ENCODE measurements at regions not wholly inside any gene's neighbourhood (a gene's known extent, or its start where the extent isn't known, plus 50 kb on each side); places are given as distances from the start of the nearest gene placed in this dataset.

GRCh38 chr4:183763990-183764754, 105.1 kb downstream of the TRAPPC11 start:
- in situ Hi-C loops (cut with MboI; ENCODE audit: low sequenced_read_pairs): no loop called here

DNA sequence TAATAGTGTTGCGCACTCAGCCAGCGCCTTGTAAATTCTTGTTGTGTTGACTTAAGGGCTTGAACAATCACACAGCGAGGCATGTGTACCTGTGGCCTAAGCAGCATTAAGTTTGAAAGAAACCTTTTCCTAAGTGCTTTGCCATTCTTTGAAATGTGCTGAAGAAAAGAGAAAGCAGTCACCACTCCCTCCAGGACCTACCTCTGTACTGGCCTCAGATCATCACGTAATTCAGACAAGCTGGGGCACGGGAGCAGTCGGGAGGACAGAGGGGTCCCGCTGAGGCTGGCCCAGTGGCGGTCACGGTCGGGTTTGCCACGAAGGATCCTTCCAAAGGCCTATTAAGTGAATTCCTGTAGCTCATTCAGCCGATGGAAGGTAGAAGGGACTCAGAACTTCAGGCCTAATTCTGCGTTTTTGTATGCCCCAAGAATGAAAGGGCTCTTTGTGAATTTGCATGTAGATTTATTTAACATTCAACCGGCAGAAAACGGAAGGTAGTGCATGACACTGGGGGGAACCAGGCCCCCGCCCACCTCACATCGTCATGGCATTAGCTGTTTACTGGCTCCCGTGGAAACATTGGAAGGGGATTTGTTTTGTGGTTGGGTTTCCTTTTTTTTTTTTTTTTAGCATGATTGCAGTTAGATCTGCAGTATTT, 106.3 kb downstream of the TRAPPC11 start:
- in situ Hi-C loops (cut with MboI; ENCODE audit: low sequenced_read_pairs): no loop called here

DNA sequence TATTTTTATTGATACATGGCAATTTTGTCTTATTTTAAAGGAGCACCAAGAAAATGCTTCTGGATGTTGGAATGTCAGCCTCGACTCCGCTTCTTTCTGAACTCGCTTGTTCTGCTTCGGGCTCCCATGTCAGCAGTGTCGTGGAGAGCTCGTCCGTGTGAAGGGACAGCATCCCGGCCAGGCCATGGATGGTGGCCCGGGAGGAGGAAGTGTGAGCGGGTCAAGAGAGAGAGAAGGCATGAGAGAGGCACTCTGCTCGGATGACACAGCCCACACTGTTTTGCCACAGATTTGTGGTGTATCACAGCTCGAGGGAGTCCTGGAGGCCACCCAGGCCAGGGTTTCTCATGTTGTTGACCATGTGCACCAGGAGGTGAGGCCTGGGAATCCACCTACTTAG, 107.0 kb downstream of the TRAPPC11 start:
- in situ Hi-C loops (cut with MboI; ENCODE audit: low sequenced_read_pairs): no loop called here

DNA sequence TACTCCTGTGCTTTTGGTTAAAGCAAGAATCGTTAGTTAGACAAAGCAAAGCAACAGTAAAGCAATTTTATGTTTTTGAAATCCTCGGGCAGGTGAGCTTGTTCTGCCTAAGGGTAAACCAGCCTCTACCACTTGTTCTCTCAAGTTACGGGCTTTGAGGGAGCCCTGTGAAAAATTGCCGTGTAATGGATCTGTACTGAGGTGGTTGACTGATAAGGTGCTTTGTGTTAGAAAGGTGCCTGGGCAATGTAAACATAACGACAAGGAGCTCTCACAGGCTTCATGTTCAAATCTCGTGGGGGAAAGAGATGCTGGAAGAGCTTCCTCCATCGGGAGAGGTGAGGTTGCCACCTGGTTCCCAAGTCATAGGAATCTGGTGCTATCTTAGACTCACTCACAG, 111.8 kb downstream of the TRAPPC11 start:
- in situ Hi-C loops (cut with MboI; ENCODE audit: low sequenced_read_pairs): no loop called here

DNA sequence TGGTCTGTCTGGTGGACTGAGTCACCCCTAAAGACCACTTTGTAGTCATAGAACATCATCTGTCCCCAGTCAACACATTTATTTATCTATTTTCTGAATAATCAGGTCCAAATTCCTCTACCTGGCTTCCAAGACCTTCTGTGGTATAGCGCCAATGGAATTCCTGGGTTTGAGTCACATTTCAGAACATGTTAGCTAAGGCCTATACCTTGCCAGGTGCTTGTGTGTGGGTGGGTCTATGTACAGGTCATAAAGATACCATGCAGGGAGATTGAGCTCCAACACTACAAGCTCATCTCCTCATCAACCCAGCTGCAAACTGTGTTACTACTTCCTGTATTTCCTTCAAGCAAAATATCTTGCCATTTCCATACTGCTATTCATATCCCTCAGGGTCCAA, 113.3 kb downstream of the TRAPPC11 start:
- in situ Hi-C loops (cut with MboI; ENCODE audit: low sequenced_read_pairs): no loop called here

DNA sequence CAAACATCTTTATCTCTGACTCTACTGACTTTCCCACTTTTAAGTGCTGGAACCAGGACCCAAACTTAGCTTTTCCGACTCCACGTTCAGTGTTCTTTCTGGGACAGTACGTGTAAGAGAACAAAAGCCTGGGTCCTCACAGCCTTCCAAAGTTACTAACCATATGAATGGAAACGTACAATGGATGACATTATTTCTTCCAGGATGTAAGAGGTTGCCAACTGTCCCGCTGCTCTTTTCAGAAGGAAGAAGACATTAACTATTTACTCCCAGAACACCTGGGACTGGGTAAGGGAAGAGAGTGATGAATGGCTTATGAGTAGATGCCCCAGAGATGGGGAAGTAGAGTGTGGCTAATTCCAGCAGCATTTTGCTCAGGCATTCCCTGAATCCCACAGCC, 114.7 kb downstream of the TRAPPC11 start:
- in situ Hi-C loops (cut with MboI; ENCODE audit: low sequenced_read_pairs): no loop called here

GRCh38 chr4:183783306-183783705, 121.8 kb upstream of the STOX2 start:
- in situ Hi-C loops (cut with MboI; ENCODE audit: low sequenced_read_pairs): no loop called here

GRCh38 chr4:183783991-183784553, 121.0 kb upstream of the STOX2 start:
- in situ Hi-C loops (cut with MboI; ENCODE audit: low sequenced_read_pairs): no loop called here

GRCh38 chr4:183788308-183788905, 116.7 kb upstream of the STOX2 start:
- in situ Hi-C loops (cut with MboI; ENCODE audit: low sequenced_read_pairs): no loop called here

DNA sequence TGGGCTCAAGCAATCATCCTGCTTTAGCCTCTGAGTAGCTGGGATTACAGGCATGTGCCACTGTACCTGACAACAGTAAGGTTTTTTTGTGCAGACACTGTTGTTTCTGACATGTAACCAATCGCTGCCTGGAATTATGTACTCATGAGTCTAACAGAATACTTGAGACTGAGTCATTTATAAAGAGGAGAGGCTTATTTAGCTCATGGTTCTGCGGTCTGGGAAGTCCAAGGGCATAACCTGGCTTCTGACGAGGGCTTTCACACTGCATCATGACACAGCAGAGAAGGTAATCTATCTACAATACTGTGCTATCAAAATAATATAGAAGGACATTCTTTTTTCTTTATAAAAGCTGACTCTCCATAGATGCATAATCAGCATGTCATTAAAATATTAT, 115.5 kb upstream of the STOX2 start:
- in situ Hi-C loops (cut with MboI; ENCODE audit: low sequenced_read_pairs): no loop called here

DNA sequence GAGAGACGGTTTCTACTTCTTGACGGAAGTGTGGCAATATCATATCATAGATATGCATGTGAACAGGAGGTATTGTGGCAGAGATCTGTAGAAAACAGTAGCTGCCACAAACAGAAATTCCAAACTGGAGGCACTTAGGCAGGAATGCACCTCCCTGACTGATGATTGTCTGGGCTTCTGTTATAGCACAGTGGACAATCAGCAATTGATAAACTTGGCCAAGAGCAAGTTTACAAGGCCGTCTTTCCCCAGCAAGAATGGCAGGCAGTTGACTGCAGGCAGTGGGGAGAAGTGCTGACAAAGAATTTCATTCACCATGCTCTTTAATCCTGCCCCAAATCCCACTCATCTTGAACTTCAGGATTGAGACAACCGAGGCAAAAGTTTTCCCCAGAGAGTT, 114.4 kb upstream of the STOX2 start:
- in situ Hi-C loops (cut with MboI; ENCODE audit: low sequenced_read_pairs): no loop called here

DNA sequence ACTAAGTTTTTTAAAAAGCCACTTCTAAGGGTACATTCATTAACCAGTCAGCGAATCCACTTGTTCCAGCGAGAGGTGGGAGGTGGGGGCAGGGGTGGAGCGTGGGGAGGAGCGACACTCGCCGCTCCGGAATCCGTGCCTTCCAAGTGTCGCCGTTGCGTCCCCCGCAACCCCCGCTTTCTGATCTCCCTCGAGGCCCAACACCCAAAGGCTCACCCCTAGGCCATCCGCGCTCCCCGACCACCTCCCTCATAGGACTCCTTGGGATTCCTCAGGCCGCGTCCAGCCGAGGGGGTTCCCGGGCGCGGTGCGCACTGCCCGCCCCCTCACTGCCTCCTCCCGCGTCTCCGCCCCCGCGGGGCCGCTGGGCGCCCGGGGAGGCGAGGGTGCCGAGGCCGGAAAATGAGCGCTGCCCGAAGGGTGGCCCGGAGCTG, 108.1 kb upstream of the STOX2 start:
- in situ Hi-C loops (cut with MboI; ENCODE audit: low sequenced_read_pairs): no loop called here

GRCh38 chr4:183797445-183798300, 107.4 kb upstream of the STOX2 start:
- in situ Hi-C loops (cut with MboI; ENCODE audit: low sequenced_read_pairs): no loop called here

DNA sequence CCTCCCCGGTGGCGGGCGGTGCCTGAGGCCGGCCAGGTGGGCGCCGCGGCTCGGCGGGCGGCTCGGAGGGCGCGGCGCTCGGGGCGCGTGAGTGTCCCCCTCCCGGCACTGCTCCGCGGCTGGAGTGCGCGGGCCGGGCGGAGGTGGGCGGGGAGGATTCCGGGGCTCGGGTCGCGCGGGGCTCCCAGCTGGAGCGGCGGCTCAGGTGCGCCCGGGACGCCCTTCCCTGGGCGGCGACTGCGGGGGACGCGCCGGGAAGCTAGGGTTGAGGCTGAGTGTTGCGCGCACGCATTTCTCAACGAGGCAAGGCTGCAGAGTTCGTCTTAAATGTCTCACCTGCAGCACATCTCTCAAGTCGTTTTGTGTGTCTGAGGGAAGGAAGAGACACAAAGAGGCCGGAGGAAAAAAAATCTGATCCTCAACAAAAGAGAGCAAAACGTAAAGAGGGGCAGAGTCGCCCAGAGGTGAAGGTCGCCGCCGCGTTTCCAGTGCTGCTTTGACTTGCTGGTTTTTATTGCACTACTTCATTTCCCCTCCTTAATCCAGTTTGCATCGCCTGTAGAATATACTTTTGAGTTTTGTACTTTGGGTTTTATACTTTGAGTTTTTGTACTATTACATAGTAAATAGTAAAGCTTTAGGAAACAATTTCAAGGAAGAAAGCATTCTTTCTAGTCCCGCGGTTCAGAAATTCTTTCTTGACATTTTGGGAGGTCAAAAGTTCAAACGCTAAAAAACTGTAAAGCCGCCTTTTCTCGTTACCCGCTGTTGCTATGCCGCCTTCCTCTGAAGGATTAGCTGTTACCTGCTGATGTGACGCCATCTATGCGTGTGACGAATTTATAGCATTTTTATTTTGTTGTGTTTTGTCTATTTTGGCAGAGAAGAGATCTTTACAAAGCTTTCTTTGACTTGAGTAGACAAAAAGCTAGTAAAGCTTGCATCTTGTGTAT, 106.5 kb upstream of the STOX2 start:
- in situ Hi-C loops (cut with MboI; ENCODE audit: low sequenced_read_pairs): no loop called here

DNA sequence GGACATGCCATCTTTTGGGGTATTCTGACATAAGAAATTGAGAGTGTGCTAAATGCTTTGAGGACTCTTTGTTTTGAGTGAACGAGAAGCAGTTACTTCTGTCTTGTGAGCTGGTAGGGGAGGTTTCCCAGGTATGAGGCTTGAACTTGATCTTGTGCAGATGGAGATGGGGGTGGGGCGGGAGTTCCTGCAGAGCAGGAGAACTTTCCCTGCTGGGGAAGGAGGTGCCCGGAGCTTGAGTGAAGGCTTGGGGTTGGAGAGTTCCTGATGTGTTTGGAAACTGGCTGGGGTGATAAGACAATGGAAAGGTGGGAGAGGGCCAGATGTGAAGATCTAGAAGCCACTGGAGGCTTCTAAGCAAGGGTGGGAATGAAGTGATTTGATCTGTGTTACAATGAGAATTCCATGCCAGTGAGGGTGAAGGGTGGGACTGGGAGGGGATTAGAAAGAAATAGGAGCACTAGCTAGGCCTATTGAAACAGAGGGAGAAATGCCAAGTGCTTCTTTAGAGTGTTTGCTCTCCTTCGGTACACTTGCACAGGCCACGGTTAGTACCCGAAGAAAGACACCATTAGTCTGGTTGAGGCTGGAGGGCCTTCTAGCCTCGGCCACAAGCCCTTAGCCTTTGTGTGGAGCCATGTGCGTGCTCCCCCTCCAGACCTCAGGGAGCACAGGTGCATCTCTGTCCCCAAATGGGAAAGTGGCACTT, 103.5 kb upstream of the STOX2 start:
- in situ Hi-C loops (cut with MboI; ENCODE audit: low sequenced_read_pairs): no loop called here

DNA sequence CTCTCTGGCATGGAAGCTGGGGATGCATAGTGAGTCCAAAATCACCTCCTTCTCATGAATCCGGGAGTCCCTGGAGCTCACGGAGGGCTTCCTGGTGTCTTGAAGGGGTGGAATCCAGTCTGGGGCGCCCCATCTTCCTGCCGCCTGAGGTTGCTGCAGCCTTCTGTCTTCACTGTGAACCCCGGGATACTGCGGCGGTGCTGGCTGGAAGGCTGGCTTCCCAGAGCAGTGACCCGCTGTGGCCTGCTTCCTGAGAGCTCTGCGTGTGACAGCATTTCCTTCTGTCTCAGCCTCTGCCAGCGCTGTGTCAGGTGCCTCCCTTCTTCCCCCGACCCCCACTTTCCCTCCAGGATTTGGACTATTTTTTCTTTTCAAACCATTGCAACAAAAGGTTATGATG, 98.8 kb upstream of the STOX2 start:
- in situ Hi-C loops (cut with MboI; ENCODE audit: low sequenced_read_pairs): no loop called here

- in situ Hi-C loops (cut with MboI; ENCODE audit: low sequenced_read_pairs): no loop called here
Measured at GRCh38 chr4:183807420-183808096, 97.5 kb upstream of the STOX2 start.

DNA sequence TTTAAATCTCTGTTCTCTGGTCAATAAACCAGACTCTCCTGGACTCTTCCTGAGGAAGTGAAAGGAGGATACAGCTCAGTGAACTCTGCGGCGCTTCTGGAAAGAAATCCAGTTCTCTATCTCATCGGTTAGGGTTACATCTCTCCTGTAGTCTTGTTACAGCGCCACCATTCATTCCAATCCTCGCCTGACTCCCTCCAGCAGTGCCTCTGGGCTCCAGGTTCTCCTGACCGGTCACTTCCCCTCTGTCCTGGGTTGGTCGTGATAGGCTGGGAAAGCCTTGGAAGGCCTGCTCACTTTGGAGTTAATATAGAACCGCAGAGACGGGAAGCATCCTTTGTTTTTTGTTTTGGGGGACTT, 97.0 kb upstream of the STOX2 start:
- in situ Hi-C loops (cut with MboI; ENCODE audit: low sequenced_read_pairs): no loop called here

DNA sequence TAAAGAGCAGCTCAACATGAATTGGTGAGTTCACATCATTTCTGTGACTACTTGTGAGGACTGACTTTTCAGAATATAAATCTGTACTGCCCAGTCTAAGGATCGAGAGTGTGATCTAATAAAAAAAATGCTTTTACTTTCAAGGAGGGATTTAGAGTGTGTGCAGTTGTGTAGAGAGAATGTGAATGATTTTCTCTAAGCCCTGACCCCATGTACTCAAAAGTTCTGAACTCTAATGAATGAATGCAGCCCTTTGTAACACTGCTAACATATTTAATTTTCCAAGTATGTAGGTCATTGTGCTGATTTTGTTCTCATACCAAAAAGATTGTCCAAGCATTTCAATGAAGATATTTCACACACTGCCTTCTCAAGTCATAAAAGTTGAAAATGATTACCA, 92.5 kb upstream of the STOX2 start:
- in situ Hi-C loops (cut with MboI; ENCODE audit: low sequenced_read_pairs): no loop called here

Measured in HL-60/S4 treated with retinoic acid at 250 ng/mL for 4 days and 3 days (cell line).